HUDEP-2 (cell line): ENCODE measurements at regions not wholly inside any gene's neighbourhood (a gene's known extent, or its start where the extent isn't known, plus 50 kb on each side); places are given as distances from the start of the nearest gene placed in this dataset.
"Not testable (repeated sequence)": the region's sequence is repeated elsewhere in the genome, so short reads cannot be mapped to it uniquely, and the experiment has no call there.

Source experiments
- DNase-seq, 76 experiments: peaks; one replicate each; lab custom pipeline; 2025; ENCODE audit not compliant: unreplicated experiment in 76 of 76; lab: John Stamatoyannopoulos, UW

- DNase-seq = no peak
Measured at GRCh38 chr5:60141119-60141518, 247.6 kb upstream of the PDE4D start.

- no peak for DNase-seq
Measured at GRCh38 chr5:60136841-60137240, 243.3 kb upstream of the PDE4D start.

- DNase-seq = no peak
Measured at GRCh38 chr5:60131504-60131903, 238.0 kb upstream of the PDE4D start.

DNA sequence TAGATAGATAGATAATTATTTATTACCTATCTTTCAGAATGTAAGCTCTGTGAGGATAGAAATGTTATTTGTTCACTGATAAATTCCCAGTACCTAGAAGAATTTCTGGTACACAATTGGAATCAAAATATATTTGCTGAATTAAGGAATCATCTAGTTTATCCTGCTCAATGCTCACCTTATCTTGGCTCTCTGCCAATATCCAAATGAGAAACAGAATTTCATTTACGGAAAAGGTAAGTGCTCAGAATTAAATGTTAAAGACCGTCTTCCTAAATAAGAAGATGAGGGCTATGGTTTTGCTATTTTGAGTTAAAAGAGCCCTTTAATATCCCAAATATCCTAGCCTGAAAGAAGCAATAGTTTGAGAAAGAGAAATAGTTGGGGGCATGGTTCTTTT is 232.1 kb upstream of the PDE4D start:
- DNase-seq = no peak

GRCh38 chr5:60102961-60103693 is 209.6 kb upstream of the PDE4D start:
- DNase-seq = no peak

DNA sequence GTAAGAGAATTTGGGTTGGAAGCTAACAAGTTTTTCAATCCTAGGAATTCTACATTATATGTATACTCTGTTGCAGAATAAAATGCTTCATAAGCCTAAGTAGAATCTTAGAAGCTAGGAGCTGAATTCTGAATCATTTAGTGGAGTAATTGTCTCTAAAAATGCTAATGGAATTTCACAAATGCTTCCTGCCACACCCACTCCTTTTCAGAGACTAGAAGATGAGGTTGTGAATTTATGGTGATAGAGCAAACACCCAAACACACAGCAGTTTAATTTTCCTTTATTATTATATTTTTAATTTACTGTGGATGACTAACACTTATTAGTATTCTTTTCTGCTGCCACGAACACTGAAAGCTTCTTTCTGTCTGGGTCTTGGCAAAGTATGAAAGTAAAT is 208.0 kb upstream of the PDE4D start:
- DNase-seq = no peak

- DNase-seq = no peak
Measured at GRCh38 chr5:60092671-60093422, 199.3 kb upstream of the PDE4D start.

GRCh38 chr5:60086583-60086982 is 193.1 kb upstream of the PDE4D start:
- DNase-seq = no peak

DNA sequence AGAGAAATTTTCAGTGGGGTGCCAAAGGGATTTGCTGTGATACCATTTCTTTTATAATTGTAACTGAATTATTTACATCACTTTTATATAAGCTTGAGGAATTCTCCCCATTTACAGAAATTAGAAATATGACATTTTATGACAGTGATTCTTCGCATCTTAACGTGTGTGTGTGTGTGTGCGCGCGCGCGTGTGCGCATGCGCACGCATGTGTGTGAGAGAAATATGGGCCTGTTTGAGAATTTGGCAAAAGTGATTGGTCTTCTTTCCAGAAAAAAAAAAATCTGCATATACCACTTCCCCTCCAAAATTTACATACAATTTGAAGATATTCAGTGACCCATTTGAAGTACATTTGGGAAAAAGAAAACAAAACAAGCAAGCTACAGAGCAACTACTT is 190.7 kb upstream of the PDE4D start:
- no peak for DNase-seq

- DNase-seq = no peak
Measured at GRCh38 chr5:60077292-60077691, 183.8 kb upstream of the PDE4D start.

DNA sequence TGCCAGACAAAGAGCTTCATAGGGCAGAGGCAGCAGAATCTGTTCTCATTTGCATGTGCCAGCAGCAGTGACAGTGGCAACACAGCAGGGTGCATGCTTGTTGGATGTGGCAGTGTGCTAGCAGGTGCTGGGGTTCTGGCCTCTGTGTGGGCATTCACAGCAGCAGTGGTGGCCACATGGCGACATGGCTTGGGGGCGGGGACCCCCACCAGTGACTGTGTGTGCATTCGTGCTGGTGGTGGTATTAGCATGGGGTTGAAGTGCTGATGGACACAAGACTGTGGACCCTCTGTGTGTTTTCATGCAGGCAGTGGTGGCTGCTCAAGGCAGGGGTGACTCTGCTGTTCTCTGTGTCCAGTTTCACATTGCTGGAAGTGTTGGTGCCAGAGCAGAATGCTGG is 183.2 kb upstream of the PDE4D start:
- no peak for DNase-seq

GRCh38 chr5:60066502-60066901 is 173.0 kb upstream of the PDE4D start:
- no peak for DNase-seq

DNA sequence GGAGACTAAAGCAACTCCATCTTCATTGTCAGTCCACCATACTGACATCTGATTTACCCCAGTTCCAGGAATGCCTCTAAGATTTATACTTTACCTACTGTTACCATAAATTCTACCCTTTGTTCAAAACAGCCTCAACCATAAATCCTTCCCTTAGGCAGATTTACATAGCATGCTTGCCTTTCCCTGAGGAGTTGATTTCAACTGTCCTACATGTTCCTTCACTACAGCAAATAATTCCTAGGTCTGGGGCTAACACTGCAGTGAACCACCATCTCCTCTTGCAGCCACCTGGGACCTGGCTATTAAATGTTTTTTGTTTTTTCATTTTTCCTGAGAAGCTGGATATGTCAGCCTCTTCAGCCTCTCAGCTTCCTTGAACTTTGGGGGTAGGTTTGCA is 166.9 kb upstream of the PDE4D start:
- no peak for DNase-seq

GRCh38 chr5:60056191-60056590 is 162.7 kb upstream of the PDE4D start:
- DNase-seq = no peak

DNA sequence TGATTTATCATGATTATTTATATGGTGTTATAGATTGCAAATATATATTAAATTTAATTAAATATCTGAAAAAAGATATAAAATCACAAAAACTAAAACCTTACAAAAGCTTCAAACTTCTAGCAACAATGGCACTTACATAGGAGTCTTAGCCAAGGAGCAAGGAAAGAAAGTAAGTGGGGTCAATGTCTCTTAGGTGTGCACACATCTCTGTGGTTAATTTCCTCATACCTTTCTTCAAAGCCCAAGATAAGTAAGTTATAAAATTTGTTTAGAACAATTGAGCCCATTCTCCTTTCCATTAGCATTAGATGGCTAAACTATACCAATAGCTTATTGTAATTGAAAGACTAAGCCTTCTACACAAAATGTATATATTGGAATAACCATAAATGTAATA is 161.6 kb upstream of the PDE4D start:
- no peak for DNase-seq

- not testable (repeated sequence) for DNase-seq
Measured at GRCh38 chr5:60041996-60042664, 148.6 kb upstream of the PDE4D start.

- DNase-seq = not testable (repeated sequence)
Measured at GRCh38 chr5:60041508-60041907, 148.0 kb upstream of the PDE4D start.

GRCh38 chr5:60036192-60036938 is 142.8 kb upstream of the PDE4D start:
- no peak for DNase-seq

DNA sequence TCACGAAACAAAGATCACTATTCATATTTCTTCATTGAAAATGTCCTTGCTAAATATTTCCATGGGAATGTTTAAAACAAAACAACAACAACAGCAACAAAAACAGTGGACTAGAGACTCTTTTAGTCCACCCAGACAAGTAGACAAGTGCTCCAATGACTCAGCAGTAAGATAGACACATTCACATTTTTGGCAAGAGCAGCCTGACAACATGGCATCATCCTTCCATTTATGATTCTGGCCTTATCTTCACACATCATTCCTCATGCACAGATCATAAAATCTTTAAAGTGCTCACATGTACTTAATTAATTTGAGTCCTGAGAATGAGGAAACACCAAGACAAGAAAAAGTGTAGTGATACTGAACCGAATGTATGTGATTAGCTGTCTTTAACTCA is 132.6 kb upstream of the PDE4D start:
- peak in 9 of 76 experiments; percentile 1 to 42 (median 6) for DNase-seq

GRCh38 chr5:60024104-60024503 is 130.6 kb upstream of the PDE4D start:
- DNase-seq = no peak

- DNase-seq = no peak
Measured at GRCh38 chr5:60023255-60023654, 129.7 kb upstream of the PDE4D start.
